ENCODE measurements at regions not wholly inside any gene's neighbourhood (a gene's known extent, or its start where the extent isn't known, plus 50 kb on each side); places are given as distances from the start of the nearest gene placed in this dataset.

DNA sequence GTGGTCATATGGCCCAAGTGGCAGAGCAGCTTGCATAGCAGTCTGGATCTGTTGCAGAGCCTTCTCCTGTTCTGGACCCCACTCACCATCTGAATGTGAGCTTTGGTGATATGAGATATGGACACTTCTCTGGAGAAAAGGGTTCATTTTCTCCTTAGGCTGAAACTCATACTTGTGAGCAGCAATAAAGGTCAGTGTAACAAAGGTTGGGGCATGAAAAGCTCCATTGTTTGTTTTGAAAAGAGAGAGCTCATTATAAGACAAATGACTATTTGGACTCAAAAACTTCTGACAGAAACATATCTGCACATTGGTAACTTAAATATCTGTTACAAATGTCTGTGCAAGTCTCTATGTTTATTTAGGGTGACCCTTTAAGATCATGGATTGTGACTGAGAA lies 517.3 kb downstream of the MFSD1 start:
- TF ChIP-seq, protein P1, sequence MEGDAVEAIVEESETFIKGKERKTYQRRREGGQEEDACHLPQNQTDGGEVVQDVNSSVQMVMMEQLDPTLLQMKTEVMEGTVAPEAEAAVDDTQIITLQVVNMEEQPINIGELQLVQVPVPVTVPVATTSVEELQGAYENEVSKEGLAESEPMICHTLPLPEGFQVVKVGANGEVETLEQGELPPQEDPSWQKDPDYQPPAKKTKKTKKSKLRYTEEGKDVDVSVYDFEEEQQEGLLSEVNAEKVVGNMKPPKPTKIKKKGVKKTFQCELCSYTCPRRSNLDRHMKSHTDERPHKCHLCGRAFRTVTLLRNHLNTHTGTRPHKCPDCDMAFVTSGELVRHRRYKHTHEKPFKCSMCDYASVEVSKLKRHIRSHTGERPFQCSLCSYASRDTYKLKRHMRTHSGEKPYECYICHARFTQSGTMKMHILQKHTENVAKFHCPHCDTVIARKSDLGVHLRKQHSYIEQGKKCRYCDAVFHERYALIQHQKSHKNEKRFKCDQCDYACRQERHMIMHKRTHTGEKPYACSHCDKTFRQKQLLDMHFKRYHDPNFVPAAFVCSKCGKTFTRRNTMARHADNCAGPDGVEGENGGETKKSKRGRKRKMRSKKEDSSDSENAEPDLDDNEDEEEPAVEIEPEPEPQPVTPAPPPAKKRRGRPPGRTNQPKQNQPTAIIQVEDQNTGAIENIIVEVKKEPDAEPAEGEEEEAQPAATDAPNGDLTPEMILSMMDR (IDR thresholded peaks at IDR 0.05; ENCODE audit: insufficient read depth, low read length, poor library complexity, severe bottlenecking), result no peak
- TF ChIP-seq EZH2phosphoT487 (conservative IDR thresholded peaks at IDR 0.05; ENCODE audit: low read length), result no peak

All from SU-DHL-6 (cell line).